GM12865 (cell line): ENCODE measurements at regions not wholly inside any gene's neighbourhood (a gene's known extent, or its start where the extent isn't known, plus 50 kb on each side); places are given as distances from the start of the nearest gene placed in this dataset.

ENCODE experiments used
- DNase-seq: peaks from one replicate; pipeline ENCODE4 v3.0.0; 2010; ENCODE audit warnings: low read depth
- H3K4me3 ChIP-seq: 2 replicates; pipeline ENCODE4 v1.5.1; 2011; ENCODE audit warnings: mild to moderate bottlenecking, low read depth, low read length, control low read depth
- TF ChIP-seq, protein P1 (sequence below): IDR thresholded peaks from 2 replicates; pipeline ENCODE4 v1.5.1; 2011; ENCODE audit warnings: low read length, control low read depth, low read depth, inconsistent platforms; ENCODE audit not compliant: insufficient read depth; ENCODE audit errors: missing control alignments

GRCh38 chr3:20608054-20608738 lies 422.2 kb upstream of the SGO1 start:
- TF ChIP-seq, protein P1, sequence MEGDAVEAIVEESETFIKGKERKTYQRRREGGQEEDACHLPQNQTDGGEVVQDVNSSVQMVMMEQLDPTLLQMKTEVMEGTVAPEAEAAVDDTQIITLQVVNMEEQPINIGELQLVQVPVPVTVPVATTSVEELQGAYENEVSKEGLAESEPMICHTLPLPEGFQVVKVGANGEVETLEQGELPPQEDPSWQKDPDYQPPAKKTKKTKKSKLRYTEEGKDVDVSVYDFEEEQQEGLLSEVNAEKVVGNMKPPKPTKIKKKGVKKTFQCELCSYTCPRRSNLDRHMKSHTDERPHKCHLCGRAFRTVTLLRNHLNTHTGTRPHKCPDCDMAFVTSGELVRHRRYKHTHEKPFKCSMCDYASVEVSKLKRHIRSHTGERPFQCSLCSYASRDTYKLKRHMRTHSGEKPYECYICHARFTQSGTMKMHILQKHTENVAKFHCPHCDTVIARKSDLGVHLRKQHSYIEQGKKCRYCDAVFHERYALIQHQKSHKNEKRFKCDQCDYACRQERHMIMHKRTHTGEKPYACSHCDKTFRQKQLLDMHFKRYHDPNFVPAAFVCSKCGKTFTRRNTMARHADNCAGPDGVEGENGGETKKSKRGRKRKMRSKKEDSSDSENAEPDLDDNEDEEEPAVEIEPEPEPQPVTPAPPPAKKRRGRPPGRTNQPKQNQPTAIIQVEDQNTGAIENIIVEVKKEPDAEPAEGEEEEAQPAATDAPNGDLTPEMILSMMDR, result no peak
- no peak overlapping the region for H3K4me3 ChIP-seq
- DNase-seq, result no peak

- TF ChIP-seq, protein P1, result no peak
These were observed 418.7 kb upstream of the SGO1 start for GRCh38 chr3:20604659-20605058.

DNA sequence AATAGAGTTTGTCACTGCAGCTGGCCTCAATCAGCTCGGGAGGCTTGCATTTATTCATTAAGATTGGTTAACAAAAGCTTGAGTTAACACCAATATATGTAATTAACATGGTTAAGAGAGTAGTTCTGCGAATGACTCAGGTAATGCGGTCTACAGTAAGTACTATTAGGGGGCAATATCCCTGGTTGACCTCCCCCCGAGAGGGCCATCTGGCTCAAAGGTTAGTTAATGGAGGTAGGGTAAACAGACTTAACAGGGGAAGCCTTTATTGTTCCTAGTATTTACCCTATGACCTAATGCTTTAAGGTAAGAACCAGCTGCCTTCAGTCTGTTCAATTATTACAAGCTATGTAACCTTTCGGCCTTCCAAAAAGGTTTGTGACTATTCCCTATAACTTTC lies 403.3 kb upstream of the SGO1 start:
- TF ChIP-seq, protein P1, result no peak
- no peak for DNase-seq
- H3K4me3 ChIP-seq, result no peak overlapping the region

More at GRCh38 chr3:20604659-20605058, 418.7 kb upstream of the SGO1 start:
- no peak for DNase-seq
- H3K4me3 ChIP-seq, result no peak overlapping the region

- DNase-seq, result no peak
- no peak overlapping the region for H3K4me3 ChIP-seq
- TF ChIP-seq, protein P1, result no peak
These were observed 402.8 kb upstream of the SGO1 start for GRCh38 chr3:20588781-20589180.

DNA sequence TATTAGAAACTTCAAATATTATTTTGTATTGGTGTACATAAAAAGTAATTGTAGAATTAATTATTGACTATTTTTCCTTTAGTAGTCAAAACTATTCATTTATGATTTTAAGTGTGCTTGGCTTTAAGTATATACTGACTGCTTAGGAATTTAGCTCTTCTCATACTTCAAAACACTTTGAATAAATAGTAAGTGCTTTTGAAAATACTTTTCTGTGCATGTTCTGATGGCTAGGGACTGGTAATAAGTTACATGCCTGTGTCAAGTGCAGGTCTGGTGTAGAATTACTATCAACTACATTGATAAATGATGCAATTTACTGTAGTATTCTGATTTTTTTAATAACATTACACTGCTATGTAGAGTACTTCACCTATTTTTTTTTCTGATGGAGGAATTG lies 397.6 kb upstream of the SGO1 start:
- no peak overlapping the region for H3K4me3 ChIP-seq
- DNase-seq, result no peak
- TF ChIP-seq, protein P1, result no peak

GRCh38 chr3:20576228-20576627 lies 390.2 kb upstream of the SGO1 start:
- TF ChIP-seq, protein P1, result no peak
- DNase-seq, result no peak
- H3K4me3 ChIP-seq, result no peak overlapping the region

DNA sequence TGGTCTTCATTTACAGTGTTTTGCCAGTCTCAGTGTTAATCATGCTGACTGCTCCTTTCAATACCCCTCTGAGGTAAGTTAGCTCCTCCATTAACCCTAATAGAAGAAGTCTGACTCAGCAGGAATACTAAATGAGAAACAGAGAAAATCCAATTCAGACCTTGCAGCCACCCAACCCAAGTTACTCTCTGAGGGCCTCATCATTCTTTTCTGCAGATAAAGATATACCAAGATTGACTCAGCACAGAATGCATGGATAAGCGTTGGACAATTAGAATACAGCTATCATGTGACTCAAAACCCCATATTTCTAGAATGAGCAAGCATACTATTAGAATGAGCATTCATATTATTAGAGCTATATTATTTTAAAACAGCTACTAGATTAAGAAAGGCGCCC lies 389.1 kb upstream of the SGO1 start:
- DNase-seq, result no peak
- TF ChIP-seq, protein P1, result no peak
- H3K4me3 ChIP-seq, result no peak overlapping the region
